HG03558 (cell line): ENCODE measurements at regions not wholly inside any gene's neighbourhood (a gene's known extent, or its start where the extent isn't known, plus 50 kb on each side); places are given as distances from the start of the nearest gene placed in this dataset.

Source experiments
- ATAC-seq: cut with Tn5 transposase; IDR thresholded peaks from one replicate; pipeline ENCODE4 v1.9.1; 2021; ENCODE audit warnings: moderate number of reproducible peaks; ENCODE audit not compliant: unreplicated experiment; ENCODE audit errors: extremely low read depth

DNA sequence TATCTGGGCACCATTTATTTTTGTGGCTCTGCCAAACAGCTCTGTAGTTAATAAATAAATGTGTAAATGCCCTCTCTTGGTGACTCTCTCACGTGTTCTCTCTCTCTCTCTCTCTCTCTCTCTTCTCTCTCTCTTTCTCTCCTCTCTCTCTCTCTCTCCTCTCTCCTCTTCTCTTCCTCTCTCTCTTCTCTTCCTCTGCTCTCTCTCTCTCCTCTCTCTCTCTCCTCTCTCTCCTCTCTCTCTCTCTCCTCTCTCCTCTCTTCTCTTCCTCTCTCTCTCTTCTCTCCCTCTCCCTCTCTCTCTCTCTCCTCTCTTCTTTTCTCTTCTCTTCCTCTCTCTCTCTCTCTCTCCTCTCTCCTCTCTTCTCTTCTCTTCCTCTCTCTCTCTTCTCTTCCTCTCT lies 145.8 kb upstream of the TMEM72 start:
- ATAC-seq, result no peak

DNA sequence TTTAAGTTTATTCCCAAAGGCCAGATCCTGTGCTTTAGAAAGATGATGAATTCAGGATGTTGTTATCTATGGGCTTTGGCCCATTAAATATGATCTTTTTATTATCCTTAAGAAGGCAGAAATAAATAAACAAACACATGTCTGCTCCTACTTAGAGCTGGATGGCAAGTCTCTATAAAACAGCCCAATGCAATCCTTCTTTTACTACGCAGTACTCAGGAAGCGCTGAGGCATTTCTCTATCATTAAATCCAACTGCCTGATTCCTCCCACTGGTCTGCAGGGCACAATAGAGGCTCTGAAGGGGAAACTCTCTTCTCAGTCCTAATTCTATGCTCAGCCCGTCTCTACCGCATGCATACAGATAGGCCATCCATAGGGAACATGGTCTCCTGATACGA lies 144.5 kb upstream of the TMEM72 start:
- ATAC-seq, result no peak

DNA sequence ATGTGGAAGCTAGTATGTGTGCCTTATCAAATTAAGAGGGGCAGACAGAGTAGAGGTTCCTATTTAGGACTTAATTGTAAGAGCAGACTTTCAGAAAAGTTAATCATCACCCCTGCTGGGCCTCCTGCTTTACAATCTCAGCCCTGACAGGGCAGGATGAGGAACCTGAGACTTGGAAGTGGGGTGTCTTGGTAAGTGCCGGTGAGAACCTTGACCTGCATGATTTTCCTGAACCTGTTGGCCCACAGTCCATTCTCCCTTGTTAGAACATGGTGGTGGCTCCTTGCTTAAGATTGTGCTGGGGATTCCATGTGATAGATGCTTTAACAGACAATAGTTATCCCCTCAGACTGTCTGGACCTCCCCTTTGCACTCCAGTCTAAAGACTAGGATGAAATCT lies 141.7 kb upstream of the TMEM72 start:
- ATAC-seq, result no peak

DNA sequence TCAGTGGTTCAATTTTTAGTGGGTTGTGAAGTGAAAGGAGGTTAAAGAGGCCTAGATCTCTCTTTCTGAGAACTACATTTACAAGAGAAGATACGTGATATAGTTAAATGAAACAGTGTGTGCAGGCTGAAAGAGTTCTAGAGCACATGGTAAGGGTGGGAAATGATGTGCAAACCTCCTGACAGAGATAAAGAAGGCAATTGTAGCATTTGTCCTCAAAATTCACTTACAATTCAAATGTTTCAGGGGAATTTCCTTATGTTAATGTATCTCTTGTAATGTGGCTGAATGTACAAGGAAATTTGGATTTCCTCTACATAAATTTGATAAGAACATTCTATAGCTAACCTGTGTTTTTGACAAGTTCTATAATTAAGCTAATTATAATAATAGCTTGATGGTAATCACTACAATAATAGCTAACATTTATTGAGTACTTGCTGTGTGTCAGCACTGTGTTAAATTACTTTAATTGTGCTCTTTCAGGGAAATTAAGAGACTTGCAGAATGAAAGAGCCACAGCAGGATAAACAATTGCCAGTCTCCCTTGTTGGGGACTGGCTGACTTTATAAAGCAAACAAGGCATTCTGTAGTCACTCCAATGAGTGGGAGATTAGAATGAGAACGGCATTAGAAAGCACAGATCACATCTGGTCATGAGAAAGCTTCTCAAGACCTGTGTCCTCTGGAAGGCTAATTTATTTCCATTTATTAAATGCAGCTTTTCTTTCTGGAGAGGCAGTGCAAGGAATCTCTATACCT lies 139.7 kb upstream of the TMEM72 start:
- no peak for ATAC-seq

DNA sequence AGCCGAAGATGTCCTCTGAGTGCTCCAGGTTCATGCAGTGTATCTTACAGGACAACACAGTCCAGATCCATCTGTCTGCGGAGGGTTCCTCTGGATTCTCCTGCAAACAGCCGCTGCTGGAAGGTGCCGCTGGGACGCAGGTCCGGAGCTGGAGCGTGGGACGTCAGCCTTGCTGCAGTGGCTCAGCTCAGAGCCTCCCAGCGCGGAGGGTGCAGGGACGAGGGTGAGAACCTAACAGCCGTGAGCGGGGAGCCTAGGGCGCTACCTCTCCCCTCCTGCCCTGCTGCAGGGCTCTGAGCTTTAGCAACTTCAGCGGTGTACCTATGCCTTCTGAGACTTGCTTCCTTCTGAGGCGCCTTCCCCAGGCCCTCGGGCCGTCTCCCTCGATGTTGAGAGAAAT lies 137.6 kb upstream of the TMEM72 start:
- no peak for ATAC-seq

DNA sequence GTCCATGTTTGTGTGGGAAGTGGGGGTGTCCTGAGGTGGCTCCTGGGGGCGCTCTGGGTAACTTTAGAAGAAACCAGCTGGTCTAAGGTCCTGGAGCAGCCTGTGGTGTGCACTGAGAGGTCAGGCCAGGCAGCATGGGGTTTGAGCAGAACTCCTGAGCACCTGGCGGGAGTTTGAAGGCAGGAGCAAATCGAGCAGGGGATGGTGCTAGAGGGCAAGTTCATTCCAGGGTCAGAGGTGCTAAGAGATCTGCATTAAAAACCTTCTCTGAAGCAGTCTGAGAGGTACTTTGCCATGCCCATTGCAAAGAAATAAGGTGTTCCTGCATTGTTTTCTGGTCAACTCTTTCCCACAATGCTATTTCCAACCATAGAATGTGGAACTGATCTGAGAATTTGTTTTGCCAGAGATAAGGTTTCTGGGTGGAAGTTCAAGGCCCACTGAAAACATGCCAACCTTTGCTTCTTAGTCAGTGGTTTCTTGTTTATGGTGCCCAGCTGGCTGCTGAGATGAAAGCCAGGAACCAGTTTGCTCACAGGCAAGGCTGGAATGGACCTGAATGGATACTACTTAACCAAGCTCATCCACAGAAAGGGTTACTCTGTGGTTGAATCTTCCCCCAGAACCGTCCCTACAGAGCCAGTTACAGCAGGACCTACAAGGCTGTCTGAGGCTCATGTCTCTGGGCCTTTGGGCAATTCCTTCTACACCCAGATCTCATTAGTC lies 136.3 kb upstream of the TMEM72 start:
- ATAC-seq, result no peak

DNA sequence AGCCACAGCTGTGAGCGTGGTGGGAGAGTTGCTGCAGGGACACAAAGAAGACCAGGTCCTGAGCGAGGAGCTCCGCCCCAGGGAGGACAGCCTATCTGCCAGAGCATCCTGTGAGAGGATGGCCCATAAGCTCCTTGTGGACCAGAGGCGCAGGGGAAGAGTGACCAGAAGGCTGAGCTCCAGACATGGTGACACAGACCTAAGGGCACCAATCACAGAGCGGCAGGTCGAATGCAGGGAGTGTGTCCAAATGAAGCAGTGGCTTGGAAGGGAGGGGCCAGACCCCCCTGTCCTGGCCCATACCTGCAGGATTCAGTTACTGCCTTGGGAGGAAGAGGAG lies 135.8 kb upstream of the TMEM72 start:
- no peak for ATAC-seq

DNA sequence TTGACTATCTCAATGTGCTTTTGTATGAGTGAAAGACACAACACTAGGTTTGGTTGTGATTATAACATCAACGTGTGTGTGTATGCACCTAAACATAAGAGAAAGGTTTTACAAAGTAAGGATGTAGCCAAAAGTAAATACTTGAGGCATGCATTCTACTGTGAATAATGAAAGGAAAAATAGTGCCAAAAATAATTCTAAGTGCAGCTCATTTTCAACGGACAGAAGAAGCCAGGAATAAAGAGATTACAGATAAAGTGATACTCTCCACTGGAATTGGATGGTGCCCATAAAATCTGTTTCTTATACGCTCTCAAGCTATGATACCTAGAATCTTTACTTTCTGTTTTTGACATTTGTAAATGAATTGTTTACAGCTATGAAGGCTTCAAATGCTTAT lies 135.0 kb upstream of the TMEM72 start:
- ATAC-seq, result no peak

DNA sequence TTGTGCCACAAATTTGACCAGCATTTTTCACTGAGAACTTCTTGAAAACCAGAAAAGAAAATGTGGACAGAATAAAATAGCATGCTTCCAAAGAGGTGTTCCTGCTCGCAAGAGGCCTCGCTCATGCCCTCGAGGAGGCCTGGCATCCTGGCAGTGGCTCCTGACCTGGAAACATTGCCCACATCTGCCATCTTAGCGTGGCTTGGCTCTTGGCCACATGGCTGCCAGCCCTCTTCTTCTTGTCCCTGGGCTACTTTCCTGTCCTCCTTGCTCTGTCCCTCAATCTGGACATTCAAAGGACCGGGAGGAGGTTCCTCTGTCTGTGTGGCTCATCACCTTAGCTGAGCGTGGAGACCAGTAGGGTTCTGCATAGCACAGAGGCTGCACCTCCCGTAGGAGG lies 131.6 kb upstream of the TMEM72 start:
- ATAC-seq, result no peak

DNA sequence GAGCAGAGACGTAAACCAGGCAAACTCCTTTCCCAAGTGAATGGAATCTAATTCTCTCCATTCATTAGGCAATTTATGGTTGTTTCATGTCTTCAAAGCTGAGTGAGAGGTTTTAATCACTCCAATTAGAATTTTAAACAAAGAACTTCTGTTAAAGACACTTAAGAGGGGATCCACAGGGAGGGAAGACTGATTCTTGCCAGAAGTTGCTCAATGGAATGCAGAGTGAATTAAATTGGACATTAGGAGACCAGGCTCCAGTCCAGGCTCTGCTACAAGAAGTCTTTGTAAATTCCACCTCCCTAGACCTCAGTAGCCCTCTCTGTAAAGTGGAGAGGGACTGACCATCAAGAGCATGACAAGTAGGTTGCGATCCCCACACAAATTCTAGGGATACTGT lies 130.7 kb upstream of the TMEM72 start:
- no peak for ATAC-seq

DNA sequence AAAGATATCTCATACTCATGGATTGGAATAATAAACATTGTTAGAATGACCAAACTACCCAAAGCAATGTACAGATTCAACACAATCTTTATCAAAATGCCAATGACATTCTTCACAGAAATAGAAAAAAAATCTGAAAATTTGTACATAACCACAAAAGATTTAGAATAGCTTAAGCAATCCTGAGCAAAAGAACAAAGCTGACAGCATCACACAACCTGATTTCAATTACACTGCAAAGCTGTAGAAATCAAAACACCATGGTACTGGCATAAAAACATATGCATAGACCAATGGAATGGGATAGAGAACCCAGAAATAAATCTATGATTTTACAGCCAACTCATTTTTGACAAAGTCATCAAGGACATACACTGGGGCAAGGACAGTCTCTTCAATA lies 130.0 kb upstream of the TMEM72 start:
- no peak for ATAC-seq

DNA sequence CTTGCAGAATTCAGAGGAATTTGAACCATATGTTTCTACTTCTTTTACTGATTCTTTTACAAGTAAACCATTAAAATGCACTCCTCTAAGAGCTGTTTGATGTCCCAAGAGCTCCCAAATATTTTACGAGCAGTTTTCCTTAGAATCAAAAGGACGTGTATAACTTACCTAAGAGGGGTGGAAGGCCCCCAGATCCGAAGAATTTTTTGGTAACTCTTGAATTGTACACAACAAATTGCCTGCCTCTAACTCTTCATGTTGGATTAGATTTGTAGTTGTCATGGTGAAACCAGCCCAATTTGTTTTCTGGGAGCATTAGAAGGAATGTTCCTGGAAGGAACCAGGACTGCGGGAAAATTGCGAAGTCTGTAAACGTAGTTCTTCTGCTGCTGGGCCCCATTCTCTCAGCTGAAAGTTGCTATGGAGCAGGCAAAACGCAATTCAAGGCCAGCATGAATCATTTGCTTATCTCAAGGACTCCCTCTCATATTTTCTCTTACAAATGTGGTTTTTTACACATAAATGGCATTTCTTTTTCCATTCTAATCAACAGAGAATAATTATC lies 124.8 kb upstream of the TMEM72 start:
- no peak for ATAC-seq

DNA sequence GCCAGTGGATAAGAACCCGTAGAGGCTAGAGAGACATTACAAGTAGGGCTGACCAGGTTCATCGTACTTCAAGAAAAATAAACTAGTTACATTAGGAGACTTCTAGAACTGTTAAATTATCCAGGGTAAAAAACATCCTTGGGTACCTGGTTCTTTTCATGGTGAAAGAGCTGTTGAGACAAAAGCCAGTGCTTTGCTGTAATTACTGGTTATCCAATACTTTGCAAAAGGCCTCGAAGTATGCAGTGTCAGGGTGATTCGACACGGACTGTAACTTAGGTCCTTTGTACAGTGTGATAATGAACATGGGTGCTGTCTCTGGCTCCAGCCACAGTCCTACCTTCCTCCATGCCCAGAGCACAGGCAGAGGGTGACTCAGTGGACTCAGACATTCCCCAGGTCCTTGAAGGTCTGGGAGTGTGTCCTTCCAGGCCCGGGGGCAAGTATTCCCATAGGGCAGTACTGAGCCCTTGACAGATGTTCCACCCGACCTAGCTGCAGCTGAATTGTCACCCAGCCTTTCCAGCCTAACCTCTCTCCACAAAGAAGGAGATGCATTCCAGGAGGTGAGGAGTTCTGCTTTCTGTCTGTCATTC lies 123.6 kb upstream of the TMEM72 start:
- ATAC-seq, result no peak

DNA sequence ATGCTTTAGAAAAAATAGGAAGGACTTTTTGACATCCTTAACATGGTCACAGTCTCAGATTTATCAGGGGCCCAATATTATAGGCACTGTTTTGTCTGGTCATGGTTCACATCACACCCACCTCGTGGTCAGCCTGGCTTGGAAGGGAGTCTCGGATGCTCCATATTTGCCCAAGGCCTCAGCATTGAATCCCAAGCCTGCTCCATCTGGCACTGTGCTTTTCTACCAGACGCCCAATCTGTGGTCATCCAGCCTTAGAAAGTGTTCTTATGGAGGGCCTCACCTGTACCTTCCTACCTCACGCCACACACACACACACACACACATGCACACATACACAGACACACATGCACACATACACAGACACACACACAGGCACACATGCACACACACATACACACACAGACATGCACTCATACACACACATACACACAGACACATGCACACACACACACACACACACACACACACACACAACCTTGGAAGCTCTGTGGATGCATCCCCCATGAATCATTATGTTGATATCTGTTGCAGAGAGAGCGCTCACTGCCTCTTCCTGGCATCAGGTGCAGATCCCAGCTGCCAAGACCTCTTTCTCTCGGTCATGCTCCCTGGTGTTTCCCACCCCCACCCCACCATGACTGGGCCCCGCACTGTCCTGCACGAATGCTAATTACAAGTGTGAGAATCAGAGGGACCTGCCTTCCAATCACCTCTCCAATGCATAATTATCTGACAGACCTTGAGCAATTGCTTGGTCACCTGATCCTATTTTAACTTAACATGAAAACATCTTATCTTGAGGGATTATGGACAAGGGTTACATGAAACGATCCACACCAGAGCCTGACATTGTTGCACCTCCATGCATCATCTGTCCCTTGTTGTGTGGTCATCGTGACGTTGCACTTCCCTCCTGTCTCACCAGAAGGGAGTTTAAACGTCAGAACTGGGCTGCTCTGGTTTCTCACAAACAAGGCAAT lies 122.7 kb upstream of the TMEM72 start:
- ATAC-seq, result no peak

DNA sequence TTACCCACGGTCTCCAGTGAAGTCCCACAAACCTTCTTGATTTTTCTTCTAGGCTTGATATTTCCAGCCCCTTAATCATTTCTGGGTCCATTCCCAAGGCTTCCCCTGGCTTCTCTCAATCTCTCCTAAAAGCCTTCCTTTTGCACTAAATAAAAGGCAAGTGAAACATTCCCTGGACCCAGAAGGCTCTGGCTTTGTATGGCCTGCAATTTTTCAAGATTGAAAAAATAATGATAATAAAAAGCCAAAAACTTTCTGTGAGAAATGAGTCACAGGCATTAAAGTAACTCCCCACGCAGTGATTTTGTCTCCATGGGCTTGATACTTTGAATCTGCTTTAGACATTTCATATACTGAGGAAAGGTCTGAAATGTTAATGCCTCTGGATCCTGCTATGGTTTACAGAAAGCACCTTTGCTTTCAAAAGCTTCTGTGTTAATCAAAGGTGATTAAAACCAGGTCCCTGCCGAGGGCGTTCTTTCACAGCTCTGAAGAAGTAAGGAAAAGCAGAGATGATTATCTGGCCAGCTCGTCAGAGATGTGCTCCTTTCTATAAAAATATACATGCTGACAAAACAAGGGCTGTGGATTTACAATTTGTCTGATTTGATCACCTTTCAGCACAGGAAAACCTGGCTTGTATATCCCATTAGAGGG lies 118.9 kb upstream of the TMEM72 start:
- ATAC-seq, result no peak

DNA sequence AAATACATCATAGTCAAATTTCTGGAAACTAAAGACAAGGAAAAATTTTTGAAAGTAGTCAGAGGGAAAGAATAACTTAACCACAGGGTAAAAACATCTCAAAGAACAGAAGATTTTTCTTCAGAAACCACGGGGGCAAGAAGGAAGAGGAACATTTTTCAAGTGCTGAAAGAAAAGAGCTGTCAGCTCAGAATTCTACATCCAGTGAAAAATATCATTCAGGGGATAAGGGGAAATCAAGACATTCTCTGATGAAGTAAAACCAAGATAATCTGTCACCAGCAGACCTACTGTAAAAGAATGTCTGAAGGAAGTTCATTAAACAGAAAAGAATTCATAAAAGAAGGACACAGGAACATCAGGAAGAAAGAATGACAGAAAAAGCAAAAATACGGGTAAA lies 111.2 kb upstream of the TMEM72 start:
- no peak for ATAC-seq

DNA sequence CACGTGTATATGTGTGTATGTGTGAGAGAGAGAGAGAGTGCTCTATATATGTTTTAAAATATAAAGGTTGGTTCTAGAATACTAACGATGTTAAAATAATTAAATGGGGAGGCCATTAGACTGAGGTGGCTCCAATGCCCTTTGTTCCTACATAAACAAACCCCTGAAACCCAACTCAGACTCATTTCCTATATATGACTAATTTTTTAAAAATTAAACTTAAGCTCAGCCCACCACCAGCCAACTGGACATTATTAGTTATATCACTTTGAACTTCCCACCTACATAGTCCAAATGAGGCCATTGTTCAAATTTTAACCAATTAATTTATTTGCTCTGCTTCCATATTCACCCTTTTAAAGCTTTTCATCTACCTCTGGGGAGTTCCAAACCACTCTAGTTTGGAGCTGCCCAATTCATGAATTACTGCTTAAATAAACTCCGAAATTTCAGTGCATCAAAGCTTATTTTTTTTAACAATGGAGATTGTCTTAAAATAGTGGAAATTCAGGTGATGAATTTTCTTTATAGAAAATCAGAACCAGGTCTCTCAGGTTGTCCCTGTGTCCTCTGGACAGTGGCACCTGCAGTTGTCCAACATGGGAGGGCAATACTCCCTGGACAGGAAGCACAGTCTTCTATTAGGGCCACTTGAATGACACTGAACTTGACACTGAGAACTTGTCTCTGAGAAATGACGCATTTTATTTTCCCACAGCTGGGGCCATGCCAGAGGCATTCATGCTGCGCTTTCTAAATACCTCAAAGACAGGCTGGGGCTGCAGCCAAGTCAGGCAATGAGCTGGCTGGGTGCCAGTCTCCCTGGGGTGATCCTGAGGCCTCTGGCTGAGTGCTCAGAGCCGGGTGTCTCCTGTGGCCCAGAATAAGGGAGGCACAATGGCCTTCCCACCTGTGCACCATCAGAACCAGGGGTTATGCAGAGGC lies 109.5 kb upstream of the TMEM72 start:
- ATAC-seq, result no peak

DNA sequence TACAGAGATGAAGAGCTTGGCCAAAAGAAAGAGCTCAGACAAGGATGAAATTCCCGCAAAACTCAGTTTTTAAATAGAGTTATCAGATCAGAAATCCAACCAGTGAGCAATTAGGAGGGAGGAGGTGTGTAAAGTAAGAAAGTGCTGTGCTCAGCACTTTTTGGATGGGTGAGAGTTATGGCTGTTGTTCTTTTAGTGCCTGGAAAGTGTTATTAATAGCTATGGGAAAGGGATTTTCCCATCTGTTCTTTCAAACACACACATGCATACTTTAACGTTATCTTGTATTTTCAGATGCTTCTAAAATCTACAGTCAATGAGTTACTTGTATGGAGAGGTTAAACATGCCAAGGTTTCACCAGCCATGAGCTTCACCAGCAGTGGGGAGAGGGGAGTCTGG lies 107.3 kb upstream of the TMEM72 start:
- ATAC-seq, result no peak

DNA sequence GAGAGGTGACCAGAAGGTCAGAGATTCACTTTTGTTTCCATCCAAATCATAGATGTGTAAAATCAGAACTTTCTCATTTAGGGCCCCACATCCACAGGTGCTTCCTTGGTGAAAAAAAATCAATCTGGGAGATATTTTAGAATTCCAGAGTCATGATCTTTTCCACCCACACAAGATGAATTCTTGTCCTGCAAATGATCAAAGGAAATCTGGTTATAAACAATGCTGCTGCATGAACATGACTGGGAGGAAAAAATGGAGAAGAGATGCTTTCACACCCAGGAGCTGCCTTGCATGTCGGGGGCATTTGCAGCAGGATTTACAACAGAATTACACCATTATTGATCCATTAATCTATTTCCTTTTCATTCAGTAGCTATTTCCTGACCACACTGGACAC lies 106.5 kb upstream of the TMEM72 start:
- no peak for ATAC-seq
